ENCODE measurements at regions not wholly inside any gene's neighbourhood (a gene's known extent, or its start where the extent isn't known, plus 50 kb on each side); places are given as distances from the start of the nearest gene placed in this dataset.

GRCh38 chr11:76721755-76722677 is 51.5 kb upstream of the LRRC32 start:
- DNase-seq (ENCODE audit: low read depth, low spot score) = peak; percentile 37

- no peak for DNase-seq (ENCODE audit: low read depth, low spot score)
Observed at GRCh38 chr11:76723142-76723541, 52.6 kb upstream of the LRRC32 start.

DNA sequence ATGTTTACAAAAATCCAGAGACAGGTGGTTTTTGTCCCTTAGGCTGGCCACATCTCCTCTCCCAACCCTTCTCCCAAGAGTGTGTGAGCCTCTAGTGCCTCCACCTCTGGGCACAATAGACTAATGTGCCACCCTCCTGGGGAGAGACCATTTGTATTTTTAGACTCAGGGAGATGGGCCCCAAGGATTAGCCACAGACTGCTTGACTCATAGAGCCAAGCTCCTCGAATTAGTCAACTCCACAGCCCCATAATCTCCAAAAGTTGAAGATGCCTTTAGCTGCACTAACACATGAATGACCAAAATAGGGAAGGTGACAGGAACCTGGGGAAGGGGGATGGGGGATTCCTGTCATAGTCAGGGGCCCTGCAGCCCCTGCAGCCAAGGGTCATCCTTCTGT is 53.0 kb upstream of the LRRC32 start:
- DNase-seq (ENCODE audit: low read depth, low spot score) = no peak

GRCh38 chr11:76724171-76724768 is 53.7 kb upstream of the LRRC32 start:
- no peak for DNase-seq (ENCODE audit: low read depth, low spot score)

GRCh38 chr11:76728227-76728626 is 54.9 kb upstream of the TSKU start:
- DNase-seq (ENCODE audit: low read depth, low spot score) = no peak

DNA sequence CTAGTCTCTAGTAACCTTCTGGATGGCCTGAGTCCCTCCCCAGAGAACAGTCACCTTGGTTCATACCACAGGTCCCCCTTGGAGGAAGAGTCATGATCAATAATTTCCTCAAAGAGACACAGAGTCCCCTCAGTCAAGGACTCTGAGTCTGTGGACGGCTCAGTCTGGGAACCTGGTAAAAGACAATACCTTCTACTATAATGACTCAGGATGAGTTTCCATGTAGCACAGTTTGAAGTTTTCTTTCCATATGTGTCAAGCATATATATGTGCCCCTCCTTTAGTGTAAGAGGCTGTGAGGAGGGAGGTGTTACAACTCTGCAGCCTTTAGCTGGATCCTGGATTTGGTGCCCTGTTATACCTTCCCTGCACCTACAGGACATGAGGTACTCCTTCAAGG is 54.4 kb upstream of the TSKU start:
- no peak for DNase-seq (ENCODE audit: low read depth, low spot score)

- DNase-seq (ENCODE audit: low read depth, low spot score) = no peak
Observed at GRCh38 chr11:76729214-76729613, 53.9 kb upstream of the TSKU start.

GRCh38 chr11:76730887-76731565 is 52.1 kb upstream of the TSKU start:
- no peak for DNase-seq (ENCODE audit: low read depth, low spot score)

- DNase-seq (ENCODE audit: low read depth, low spot score) = no peak
Observed at GRCh38 chr11:76732643-76733042, 50.5 kb upstream of the TSKU start.

Data from activated naive CD8-positive, alpha-beta T cell treated with anti-CD3 and anti-CD28 coated beads, Interleukin-2, amount 50 U/mL, for 16 hours (primary cell).